HG03025 (cell line): ENCODE measurements at regions not wholly inside any gene's neighbourhood (a gene's known extent, or its start where the extent isn't known, plus 50 kb on each side); places are given as distances from the start of the nearest gene placed in this dataset.

Experiments used
- ATAC-seq: cut with Tn5 transposase; IDR thresholded peaks from one replicate; pipeline ENCODE4 v1.9.1; 2021; ENCODE audit warnings: mild to moderate bottlenecking, moderate library complexity; ENCODE audit not compliant: unreplicated experiment, low FRiP score

GRCh38 chr2:128447538-128447995, 128.9 kb upstream of the HS6ST1 start:
- no peak for ATAC-seq

DNA sequence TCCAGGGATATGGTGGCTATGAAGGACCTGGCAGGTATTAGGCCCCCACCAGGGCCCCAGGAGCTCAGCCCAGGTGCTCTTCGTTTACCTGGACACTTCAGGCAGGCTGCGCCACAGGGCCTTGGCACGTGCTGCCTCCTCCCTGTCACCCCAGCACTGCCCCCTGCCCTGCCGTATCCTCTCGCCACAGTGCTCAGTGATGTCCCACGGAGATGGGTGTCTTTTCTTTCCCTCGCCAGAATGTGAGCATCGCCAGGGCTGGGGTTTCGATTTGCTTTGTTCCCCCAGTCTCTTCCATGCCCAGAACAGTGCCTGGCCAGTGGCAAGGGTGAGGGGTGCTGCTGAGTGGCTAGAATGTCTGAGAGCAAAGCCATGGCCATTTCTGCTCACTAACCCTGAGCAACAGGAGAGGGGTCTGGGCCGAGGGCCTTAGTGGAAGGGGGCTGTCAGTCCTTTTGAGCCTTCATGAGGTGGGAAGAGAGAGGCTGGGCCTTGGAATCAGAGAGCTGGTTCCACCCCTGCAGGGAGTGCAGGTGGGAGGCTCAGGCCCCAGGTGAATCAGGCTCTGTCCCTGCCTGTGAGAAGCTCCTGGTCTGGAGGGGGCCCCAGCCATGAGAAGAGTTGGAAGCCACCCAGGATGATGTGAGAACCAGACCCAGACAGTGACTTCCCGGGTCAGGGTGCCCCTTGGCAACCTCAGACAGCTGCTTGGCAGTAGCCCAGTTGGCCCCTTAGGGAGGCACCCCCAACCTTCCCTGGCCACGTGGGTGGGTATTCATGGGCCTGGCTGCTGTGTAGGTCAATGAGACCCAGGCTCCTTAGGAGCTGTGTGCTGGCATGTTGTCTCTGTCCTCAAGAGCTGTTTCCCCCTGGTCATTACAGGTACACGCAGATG, 129.9 kb upstream of the HS6ST1 start:
- ATAC-seq: no peak

DNA sequence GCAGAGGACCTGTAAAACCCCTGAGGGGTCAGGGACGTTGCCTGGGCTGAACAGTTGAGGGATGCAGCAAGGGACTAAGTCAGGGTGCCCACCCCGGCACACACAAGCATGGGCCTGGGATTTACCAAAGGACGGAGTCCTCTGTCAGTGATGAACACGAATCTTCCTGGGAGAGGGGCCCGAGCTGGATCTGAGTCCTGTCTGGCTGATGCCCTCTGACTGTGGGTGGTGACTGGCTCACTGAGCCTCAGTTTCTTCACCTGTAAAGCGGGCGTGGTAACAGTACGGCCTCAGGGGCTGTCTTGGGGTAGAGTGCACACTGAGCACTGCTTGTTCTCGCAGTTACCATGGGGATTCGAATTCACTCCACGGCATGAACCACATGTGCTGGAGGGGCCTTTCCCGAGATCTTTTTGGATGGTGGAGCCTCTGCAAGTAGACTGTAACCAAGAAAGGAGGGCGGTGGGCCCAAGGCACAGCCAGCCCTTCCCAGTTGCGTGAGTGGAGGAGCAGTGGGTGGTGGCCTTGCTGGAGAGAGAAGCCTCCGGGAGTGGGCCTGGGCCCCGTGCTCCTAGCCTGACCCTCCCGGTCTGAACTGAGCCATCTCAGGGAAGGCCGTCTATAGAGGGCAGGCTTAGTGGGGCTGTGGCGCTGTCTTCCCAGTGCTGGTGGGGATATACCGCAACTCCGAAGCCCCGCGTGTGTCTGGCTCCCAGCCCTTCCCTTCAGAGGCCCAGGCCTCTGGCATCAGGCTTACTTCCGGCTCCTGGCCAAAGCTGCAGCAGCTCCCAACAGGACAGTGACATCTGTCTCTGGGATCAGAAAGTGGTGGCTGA, 130.8 kb upstream of the HS6ST1 start:
- ATAC-seq: no peak

- no peak for ATAC-seq
Measured at GRCh38 chr2:128450211-128451024, 131.8 kb upstream of the HS6ST1 start.

DNA sequence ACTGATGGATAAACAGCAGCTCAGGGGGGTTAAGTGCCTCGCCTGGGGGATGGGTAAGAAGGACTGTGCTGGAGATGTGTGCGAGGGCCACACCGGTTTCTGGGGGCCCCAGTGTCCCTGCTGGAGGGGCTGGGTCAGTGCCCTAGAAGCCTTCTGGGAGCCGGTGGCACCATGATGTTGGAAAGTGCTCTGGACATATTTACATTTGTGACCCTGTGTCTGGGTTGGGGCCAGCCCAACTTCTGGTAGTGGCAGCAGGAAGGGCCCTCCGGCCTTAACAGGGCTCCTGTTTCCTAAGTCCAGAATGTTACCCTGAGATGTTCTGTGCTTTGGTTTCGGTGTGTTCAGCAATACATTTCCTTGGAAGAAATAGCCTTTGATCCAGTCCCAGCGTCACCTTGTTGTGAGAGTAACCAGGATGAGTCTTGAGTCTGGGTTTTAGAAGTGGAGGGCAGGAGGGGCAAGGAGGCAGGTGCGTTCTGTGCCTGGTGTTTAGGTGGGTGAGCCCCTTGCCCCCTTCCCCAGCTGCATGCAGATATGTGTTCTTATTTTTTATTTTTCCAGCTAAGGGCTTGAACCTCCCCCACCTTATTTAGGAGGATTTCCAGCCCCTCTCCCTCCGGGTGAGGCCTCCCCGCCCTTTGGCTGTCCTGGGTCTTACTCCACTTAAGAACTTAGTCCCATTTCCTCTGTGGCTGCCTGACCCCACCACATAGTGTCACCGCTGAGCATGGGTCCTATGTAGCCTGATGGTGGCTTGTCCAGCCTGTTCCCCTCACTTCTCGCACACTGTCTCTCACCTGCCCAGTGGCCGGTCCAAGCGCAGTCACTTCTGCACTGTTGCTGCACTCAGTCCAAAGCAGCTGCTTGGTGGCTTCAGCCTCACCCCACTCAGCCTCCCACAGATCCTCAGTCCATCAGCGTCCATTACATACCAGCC, 132.7 kb upstream of the HS6ST1 start:
- ATAC-seq: no peak

DNA sequence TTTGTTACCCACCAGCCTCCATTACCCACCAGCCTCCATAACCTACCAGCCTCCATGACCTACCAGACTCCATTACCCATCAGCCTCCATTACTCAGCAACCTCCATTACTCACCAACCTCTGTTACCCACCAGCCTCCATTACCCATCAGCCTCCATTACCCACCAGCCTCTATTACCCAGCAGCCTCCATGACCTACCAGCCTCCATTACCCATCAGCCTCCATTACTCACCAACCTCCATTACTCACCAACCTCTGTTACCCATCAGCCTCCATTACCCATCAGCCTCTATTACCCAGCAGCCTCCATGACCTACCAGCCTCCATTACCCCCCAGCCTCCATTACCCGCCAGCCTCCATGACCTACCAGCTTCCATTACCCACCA, 133.3 kb upstream of the HS6ST1 start:
- no peak for ATAC-seq

GRCh38 chr2:128452536-128453530, 134.2 kb upstream of the HS6ST1 start:
- no peak for ATAC-seq

DNA sequence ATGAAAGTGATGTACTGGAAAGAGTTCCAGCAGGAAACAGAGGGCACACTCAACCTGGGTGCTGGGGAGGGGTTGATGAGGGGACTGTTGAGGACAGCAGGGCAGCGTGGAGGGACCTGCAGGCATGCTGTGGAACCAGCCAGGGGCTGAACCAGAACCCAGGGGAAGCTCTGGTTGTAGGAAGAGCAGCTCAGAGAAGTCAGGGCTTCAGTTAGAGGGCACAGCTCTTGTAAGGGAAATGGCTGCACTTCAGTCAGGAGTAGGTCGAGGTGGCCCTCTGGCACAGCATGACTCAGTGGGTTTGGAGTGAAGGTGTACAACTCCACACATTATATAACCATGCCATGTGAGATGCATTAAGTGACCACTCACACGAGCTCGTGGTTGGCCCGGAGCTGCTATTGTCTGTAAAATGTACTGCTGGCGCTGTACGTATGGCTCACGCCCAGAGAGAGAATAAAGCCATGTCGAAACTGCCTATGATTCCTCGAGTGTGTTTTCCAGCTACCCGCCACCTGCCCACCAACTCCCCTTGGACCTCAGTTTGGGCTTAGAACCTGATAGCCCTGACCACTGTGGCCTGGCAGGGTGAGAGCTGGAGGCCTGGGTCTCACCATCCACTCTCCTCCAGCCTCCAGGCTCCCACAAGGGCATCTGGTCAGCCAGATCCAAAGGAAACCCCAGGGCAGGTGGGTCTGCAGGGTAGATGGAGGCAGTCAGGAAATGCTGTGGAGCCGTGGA, 136.5 kb upstream of the HS6ST1 start:
- no peak for ATAC-seq

- no peak for ATAC-seq
Measured at GRCh38 chr2:128455721-128456050, 137.0 kb upstream of the HS6ST1 start.

- no peak for ATAC-seq
Measured at GRCh38 chr2:128456281-128456680, 137.6 kb upstream of the HS6ST1 start.

- ATAC-seq: no peak
Measured at GRCh38 chr2:128457006-128457604, 138.4 kb upstream of the HS6ST1 start.

DNA sequence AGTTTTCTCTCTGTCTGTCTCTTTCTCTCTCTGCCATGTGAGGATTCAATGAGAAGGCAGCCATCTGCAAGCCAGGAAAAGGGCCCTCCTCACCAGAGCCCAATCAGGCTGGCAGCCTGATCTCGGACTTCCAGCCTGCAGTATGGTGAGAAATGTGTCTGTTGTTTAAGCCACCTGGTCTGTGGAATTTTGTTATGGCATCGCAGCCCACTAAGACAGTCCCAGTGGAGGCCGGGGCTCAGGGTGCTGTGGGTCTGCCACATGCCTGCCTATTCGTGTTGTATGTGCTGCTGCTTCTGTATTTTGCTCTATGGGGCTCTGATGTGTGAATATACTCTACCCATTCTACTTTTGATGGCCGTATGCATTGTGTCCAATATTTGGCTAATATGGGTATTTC, 139.0 kb upstream of the HS6ST1 start:
- ATAC-seq: no peak

DNA sequence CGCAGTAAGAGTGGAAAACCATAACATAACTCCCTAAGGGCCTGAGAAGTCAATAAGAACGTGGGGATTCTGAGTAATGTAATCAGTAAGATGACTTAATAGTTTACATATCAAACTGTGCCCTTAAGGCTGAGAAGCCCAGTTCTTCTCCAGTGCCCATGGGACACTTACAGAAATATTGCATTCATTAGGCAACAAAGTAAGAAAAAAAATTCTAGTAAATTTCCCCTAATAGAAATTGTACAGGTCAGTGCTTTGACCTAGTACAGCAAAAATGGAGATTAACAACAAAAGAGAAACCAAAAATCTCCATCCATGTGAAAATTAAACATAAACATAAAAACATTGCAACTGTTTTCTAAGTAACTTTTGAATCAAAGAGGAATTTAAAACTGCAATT, 139.8 kb upstream of the HS6ST1 start:
- no peak for ATAC-seq

- no peak for ATAC-seq
Measured at GRCh38 chr2:128464456-128464855, 145.8 kb upstream of the HS6ST1 start.

- ATAC-seq: no peak
Measured at GRCh38 chr2:128465246-128466170, 146.8 kb upstream of the HS6ST1 start.

- no peak for ATAC-seq
Measured at GRCh38 chr2:128466376-128466775, 147.7 kb upstream of the HS6ST1 start.
